Colonic mucosa (tissue), 4 donors: ENCODE measurements at regions not wholly inside any gene's neighbourhood (a gene's known extent, or its start where the extent isn't known, plus 50 kb on each side); places are given as distances from the start of the nearest gene placed in this dataset.

Source experiments
- DNase-seq: peaks from one replicate; pipeline ENCODE4 v3.0.0-alpha.2; 2020
- H3K27ac ChIP-seq: fragments of 200-600 bp; one replicate; pipeline ENCODE4 v1.8.0; 2021
- H3K27me3 ChIP-seq: fragments of 200-600 bp; one replicate; pipeline ENCODE4 v1.8.0; 2021
- H3K36me3 ChIP-seq: fragments of 200-600 bp; one replicate; pipeline ENCODE4 v1.8.0; 2021
- H3K4me1 ChIP-seq: fragments of 200-600 bp; one replicate; pipeline ENCODE4 v1.8.0; 2021; ENCODE audit warnings: mild to moderate bottlenecking
- H3K4me3 ChIP-seq: fragments of 200-600 bp; one replicate; pipeline ENCODE4 v1.8.0; 2021
- H3K9ac ChIP-seq, 2 donors: one replicate each; pipeline ENCODE4 v1.7.0; 2013; ENCODE audit warnings: control low read depth in 2 of 2, low read depth in 2 of 2, low read length in 2 of 2
- H3K9me3 ChIP-seq: fragments of 200-600 bp; one replicate; pipeline ENCODE4 v1.8.0; 2021
- intact Hi-C: fragments of 100-400 bp; cut with DNase I; formaldehyde crosslinking; loops from one replicate; pipeline ENCODE4 v1.14.1; 2022
- TF ChIP-seq, protein P1 (sequence below): fragments of 200-600 bp; IDR thresholded peaks from one replicate; pipeline ENCODE4 v1.8.0; 2022; ENCODE audit warnings: antibody characterized with exemption, mild to moderate bottlenecking
- donor health status: healthy.
- donor health status: DM: no; HTN: no; CAD: no.
- donor health status: DM: no; HTN: no; CAD: no.

DNA sequence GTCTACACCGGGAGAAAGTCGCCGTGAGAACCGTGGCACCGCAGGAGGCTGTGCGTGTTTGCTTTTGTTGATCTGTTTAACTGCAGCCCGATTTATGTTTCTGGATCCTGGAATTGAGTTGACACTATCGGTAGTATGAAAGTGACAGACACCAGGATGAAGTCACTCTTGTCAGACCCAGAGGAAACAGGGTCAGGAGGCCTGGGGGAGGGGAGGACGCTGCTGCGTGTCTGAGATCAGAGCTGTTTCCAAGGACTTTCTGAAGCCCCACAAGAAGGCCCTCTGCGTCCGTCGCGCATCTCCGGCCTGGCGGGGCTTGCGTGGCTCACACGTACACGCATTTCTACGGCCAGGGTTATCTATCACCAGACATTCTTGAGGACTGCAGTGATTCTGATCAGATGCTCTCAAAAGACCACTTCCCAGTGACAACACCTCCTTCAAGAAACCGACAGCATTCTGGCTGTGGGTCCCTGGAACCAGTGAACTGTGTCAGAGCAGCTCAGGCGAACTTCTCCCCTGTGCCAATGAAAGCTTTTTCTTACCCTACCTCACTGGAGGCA lies 263.4 kb downstream of the ADGRD1 start:
- Histone ChIP-seq H3K27me3 (no peaks in the 10 kb centered on the region), H3K36me3 (no peaks in the 10 kb centered on the region), H3K27ac (no peak overlapping the region), H3K9me3 (no peaks in the 10 kb centered on the region), H3K9ac (no peak overlapping the region), H3K4me3 (no peak overlapping the region), H3K4me1 (no peaks in the 10 kb centered on the region)
- TF ChIP-seq, protein P1, sequence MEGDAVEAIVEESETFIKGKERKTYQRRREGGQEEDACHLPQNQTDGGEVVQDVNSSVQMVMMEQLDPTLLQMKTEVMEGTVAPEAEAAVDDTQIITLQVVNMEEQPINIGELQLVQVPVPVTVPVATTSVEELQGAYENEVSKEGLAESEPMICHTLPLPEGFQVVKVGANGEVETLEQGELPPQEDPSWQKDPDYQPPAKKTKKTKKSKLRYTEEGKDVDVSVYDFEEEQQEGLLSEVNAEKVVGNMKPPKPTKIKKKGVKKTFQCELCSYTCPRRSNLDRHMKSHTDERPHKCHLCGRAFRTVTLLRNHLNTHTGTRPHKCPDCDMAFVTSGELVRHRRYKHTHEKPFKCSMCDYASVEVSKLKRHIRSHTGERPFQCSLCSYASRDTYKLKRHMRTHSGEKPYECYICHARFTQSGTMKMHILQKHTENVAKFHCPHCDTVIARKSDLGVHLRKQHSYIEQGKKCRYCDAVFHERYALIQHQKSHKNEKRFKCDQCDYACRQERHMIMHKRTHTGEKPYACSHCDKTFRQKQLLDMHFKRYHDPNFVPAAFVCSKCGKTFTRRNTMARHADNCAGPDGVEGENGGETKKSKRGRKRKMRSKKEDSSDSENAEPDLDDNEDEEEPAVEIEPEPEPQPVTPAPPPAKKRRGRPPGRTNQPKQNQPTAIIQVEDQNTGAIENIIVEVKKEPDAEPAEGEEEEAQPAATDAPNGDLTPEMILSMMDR: no peak
- intact Hi-C loops: no loop called here
- no peak for DNase-seq

GRCh38 chr12:131218026-131218922 lies 264.6 kb downstream of the ADGRD1 start:
- Histone ChIP-seq H3K9ac (peak overlapping the region in 1 of 2 donors; percentile 13), H3K27me3 (no peaks in the 10 kb centered on the region), H3K27ac (no peak overlapping the region), H3K4me3 (no peak overlapping the region), H3K36me3 (no peaks in the 10 kb centered on the region), H3K4me1 (no peaks in the 10 kb centered on the region), H3K9me3 (no peaks in the 10 kb centered on the region)
- no peak for DNase-seq
- TF ChIP-seq, protein P1: no peak
- intact Hi-C loops: no loop called here

GRCh38 chr12:131218923-131219669 lies 265.4 kb downstream of the ADGRD1 start:
- DNase-seq: no peak
- Histone ChIP-seq H3K27ac (no peak overlapping the region), H3K4me1 (no peaks in the 10 kb centered on the region), H3K4me3 (no peak overlapping the region), H3K36me3 (no peaks in the 10 kb centered on the region), H3K9ac (no peak overlapping the region), H3K9me3 (no peaks in the 10 kb centered on the region), H3K27me3 (no peaks in the 10 kb centered on the region)
- TF ChIP-seq, protein P1: no peak
- intact Hi-C loops: no loop called here

DNA sequence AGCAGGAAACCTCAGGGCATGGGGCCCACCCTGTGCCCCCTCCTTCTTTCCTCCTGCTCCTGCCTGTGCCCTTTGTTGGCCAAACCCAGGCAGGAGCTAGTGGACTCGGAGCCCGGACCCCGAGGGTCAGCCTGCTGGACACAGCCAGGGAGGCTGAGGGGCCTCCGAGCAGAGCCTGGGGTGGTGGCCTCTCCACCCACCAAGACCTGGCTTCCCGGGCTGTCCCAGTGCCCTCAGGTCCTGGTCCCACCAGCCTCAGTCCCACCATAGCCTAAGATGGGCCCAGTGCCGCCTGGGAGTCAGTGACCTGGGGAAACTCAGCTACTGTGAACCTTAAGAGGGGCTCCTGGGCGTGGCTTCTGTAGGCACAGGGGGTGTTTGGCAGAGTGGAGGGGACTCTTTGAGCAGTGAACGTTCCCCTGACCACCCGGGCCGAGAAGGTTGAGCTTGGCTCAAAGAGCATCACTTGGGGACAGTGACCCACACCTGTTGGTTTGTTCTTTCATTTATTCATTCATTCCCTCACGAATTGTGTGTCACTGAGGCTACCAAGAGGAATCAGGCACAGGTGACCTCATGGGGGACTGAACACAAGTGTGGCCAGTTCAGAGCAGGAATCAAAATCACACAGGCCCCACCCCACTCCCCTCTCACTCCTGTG lies 266.1 kb downstream of the ADGRD1 start:
- Histone ChIP-seq H3K9me3 (no peaks in the 10 kb centered on the region), H3K27me3 (no peaks in the 10 kb centered on the region), H3K36me3 (no peaks in the 10 kb centered on the region), H3K4me3 (no peak overlapping the region), H3K27ac (no peak overlapping the region), H3K4me1 (no peaks in the 10 kb centered on the region), H3K9ac (no peak overlapping the region)
- intact Hi-C loops: no loop called here
- no peak for DNase-seq
- TF ChIP-seq, protein P1: no peak

DNA sequence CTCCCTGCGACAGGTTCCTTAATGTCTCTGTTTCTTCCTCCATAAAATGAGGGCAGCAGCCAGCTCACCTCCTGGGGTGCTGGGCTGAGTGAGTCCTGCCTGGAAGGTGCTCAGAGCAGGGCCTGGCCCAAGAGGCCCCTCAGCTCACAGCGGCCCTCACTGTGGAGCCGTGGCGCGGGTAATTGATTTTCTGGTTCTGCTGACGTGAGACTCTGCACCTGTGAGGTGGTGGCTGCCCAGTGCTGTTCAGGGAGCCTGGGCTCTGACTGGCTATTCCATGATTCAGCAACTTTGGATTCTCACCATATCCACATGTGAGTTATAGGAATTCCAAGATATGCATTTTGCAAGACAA lies 266.6 kb downstream of the ADGRD1 start:
- Histone ChIP-seq H3K4me3 (no peak overlapping the region), H3K4me1 (no peaks in the 10 kb centered on the region), H3K9ac (no peak overlapping the region), H3K9me3 (no peaks in the 10 kb centered on the region), H3K36me3 (no peaks in the 10 kb centered on the region), H3K27me3 (no peaks in the 10 kb centered on the region), H3K27ac (no peak overlapping the region)
- no peak for DNase-seq
- TF ChIP-seq, protein P1: no peak
- intact Hi-C loops: no loop called here
